Fibroblast of lung (primary cell): ENCODE measurements at regions not wholly inside any gene's neighbourhood (a gene's known extent, or its start where the extent isn't known, plus 50 kb on each side); places are given as distances from the start of the nearest gene placed in this dataset.

Experiments
- EZH2 ChIP-seq: IDR thresholded peaks from 2 replicates; pipeline ENCODE4 v1.5.1; 2012; ENCODE audit warnings: low read length, control low read depth, mild to moderate bottlenecking; ENCODE audit errors: missing control alignments
- TF ChIP-seq, protein P1 (sequence below), 2 donors: IDR thresholded peaks in 1 of 2; conservative IDR thresholded peaks in 1 of 2; 1 replicate in 1 of 2; 2 replicates in 1 of 2; pipeline ENCODE4 v1.5.1; 2011 to 2012; ENCODE audit warnings: low read length in 2 of 2, control low read depth in 1 of 2, inconsistent platforms in 1 of 2, low read depth in 1 of 2, mild to moderate bottlenecking in 1 of 2

DNA sequence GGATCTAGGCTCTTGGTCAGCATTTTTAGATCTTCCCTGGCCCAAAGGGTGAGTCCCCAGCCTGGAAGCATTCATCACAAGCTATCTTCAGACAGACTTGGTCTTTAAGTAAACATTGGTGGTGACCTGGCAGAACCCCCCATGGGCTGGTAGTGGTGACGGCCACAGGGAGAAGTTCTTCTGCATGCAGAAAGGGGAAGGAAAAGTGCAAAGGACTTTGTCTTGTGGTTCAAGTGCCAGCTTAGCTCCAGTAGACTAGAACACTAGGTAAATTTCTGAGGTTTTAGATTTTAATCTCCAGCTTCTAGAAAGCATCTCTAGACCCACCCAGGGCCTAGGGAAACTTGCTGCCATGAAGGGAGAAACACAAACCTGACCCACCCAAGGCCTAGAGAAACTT lies 584.0 kb downstream of the CHSY3 start:
- TF ChIP-seq, protein P1, sequence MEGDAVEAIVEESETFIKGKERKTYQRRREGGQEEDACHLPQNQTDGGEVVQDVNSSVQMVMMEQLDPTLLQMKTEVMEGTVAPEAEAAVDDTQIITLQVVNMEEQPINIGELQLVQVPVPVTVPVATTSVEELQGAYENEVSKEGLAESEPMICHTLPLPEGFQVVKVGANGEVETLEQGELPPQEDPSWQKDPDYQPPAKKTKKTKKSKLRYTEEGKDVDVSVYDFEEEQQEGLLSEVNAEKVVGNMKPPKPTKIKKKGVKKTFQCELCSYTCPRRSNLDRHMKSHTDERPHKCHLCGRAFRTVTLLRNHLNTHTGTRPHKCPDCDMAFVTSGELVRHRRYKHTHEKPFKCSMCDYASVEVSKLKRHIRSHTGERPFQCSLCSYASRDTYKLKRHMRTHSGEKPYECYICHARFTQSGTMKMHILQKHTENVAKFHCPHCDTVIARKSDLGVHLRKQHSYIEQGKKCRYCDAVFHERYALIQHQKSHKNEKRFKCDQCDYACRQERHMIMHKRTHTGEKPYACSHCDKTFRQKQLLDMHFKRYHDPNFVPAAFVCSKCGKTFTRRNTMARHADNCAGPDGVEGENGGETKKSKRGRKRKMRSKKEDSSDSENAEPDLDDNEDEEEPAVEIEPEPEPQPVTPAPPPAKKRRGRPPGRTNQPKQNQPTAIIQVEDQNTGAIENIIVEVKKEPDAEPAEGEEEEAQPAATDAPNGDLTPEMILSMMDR (conservative IDR thresholded peaks at IDR 0.05 in 1 of 2, IDR thresholded peaks at IDR 0.05 in 1 of 2; ENCODE audit: low read depth in 1 of 2, low read length in 2 of 2) = no peak
- TF ChIP-seq EZH2 = no peak
